Adrenal gland (tissue), 9 donors: ENCODE measurements at regions not wholly inside any gene's neighbourhood (a gene's known extent, or its start where the extent isn't known, plus 50 kb on each side); places are given as distances from the start of the nearest gene placed in this dataset.

Experiments used
- DNase-seq, 7 donors: peaks; one replicate each; pipeline ENCODE4 v3.0.0-alpha.2; 2019 to 2020
- H3K27ac ChIP-seq, 5 donors: fragments of 200-600 bp; sonication (generic) in 4 of 5; 1 replicate in 3 of 5; 2 replicates in 2 of 5; pipeline versions ENCODE4 v1.5.1 to v1.8.0; 2016 to 2020; ENCODE audit warnings: mild to moderate bottlenecking in 1 of 5
- H3K27me3 ChIP-seq: fragments of 200-600 bp; 2 replicates; pipeline ENCODE4 v1.8.0; 2021
- H3K36me3 ChIP-seq, 2 donors: fragments of 200-600 bp; replicated peaks in 1 of 2; 1 replicate in 1 of 2; 2 replicates in 1 of 2; pipeline versions ENCODE4 v1.5.1 to v1.8.0; 2018 to 2022
- H3K4me1 ChIP-seq, 2 donors: fragments of 200-600 bp; replicated peaks in 1 of 2; 1 replicate in 1 of 2; 2 replicates in 1 of 2; pipeline versions ENCODE4 v1.5.1 to v1.8.0; 2018 to 2021
- H3K4me3 ChIP-seq, 4 donors: fragments of 200-600 bp; sonication (generic) in 3 of 4; one replicate each; pipeline ENCODE4 v1.5.1; 2016 to 2018
- H3K9me3 ChIP-seq, 3 donors: fragments of 200-600 bp; sonication (generic) in 1 of 3; replicated peaks in 1 of 3; 1 replicate in 2 of 3; 2 replicates in 1 of 3; pipeline versions ENCODE4 v1.5.1 to v1.8.0; 2016 to 2021
- POLR2A ChIP-seq, 2 donors: fragments of 450-650 bp; IDR thresholded peaks; one replicate each; pipeline ENCODE4 v1.6.1; 2017; ENCODE audit warnings: antibody characterized with exemption in 2 of 2, mild to moderate bottlenecking in 2 of 2, moderate library complexity in 1 of 2
- WGBS, 4 donors: extraction: QIAGEN DNeasy Blood & Tissue Kit in 2 of 4; methylation state at CpG; one replicate each; pipeline versions ENCODE4 v1.1.5 to v1.1.7; 2013 to 2017; 5-methylcytosine and 5-hydroxymethylcytosine counted together
- intact Hi-C, 2 donors: fragments of 100-400 bp; cut with DNase I; formaldehyde crosslinking; loops; one replicate each; pipeline versions ENCODE4 v1.14.1 to v1.15.0; 2022 to 2023
- TF ChIP-seq, protein P1 (sequence below), 6 experiments: fragments of 450-650 bp in 4 of 6; fragments of 200-600 bp in 2 of 6; sonication (generic) in 1 of 6; IDR thresholded peaks; 1 replicate in 5 of 6; 2 replicates in 1 of 6; pipeline versions ENCODE4 v1.5.1 to v1.8.0; 2016 to 2021; ENCODE audit warnings: antibody characterized with exemption in 6 of 6, mild to moderate bottlenecking in 2 of 6, moderate library complexity in 1 of 6
- donor health status: healthy with polysubstance abuse.
- donor health status: Bipolar disorder and iron deficiency.
- donor health status: DM: yes; HTN: yes; CAD: no.
- donor health status: DM: no; HTN: no; CAD: no.
- donor health status: DM: no; HTN: no; CAD: no.

- H3K9me3 ChIP-seq: no peaks in the 10 kb centered on the region
- no peak for DNase-seq
- no peaks in the 10 kb centered on the region for H3K27me3 ChIP-seq
- WGBS, 4 donors: 69 to 76% (median 74%) methylated on average over 9 to 13 of the region's 13 CpGs
- intact Hi-C loops: no loop called here
- TF ChIP-seq, protein P1, sequence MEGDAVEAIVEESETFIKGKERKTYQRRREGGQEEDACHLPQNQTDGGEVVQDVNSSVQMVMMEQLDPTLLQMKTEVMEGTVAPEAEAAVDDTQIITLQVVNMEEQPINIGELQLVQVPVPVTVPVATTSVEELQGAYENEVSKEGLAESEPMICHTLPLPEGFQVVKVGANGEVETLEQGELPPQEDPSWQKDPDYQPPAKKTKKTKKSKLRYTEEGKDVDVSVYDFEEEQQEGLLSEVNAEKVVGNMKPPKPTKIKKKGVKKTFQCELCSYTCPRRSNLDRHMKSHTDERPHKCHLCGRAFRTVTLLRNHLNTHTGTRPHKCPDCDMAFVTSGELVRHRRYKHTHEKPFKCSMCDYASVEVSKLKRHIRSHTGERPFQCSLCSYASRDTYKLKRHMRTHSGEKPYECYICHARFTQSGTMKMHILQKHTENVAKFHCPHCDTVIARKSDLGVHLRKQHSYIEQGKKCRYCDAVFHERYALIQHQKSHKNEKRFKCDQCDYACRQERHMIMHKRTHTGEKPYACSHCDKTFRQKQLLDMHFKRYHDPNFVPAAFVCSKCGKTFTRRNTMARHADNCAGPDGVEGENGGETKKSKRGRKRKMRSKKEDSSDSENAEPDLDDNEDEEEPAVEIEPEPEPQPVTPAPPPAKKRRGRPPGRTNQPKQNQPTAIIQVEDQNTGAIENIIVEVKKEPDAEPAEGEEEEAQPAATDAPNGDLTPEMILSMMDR (IDR thresholded peaks at IDR 0.05): no peak
- TF ChIP-seq POLR2A (IDR thresholded peaks at IDR 0.05): no peak
- H3K4me3 ChIP-seq: no peak overlapping the region
- no peaks in the 10 kb centered on the region for H3K36me3 ChIP-seq
- no peak overlapping the region for H3K27ac ChIP-seq
- no peaks in the 10 kb centered on the region for H3K4me1 ChIP-seq
Observed at GRCh38 chr18:78364388-78364960, 615.1 kb upstream of the SALL3 start.

- TF ChIP-seq POLR2A (IDR thresholded peaks at IDR 0.05): no peak
- TF ChIP-seq, protein P1 (IDR thresholded peaks at IDR 0.05): no peak
- Histone ChIP-seq H3K4me3 (no peak overlapping the region), H3K27me3 (no peaks in the 10 kb centered on the region), H3K36me3 (no peaks in the 10 kb centered on the region), H3K27ac (no peak overlapping the region), H3K9me3 (no peaks in the 10 kb centered on the region), H3K4me1 (no peaks in the 10 kb centered on the region)
- 59 to 75% (median 66%) methylated on average over 6 to 7 of the region's 7 CpGs for WGBS, 4 donors
- no peak for DNase-seq
- intact Hi-C loops: no loop called here
Observed at GRCh38 chr18:78367996-78368395, 611.6 kb upstream of the SALL3 start.

DNA sequence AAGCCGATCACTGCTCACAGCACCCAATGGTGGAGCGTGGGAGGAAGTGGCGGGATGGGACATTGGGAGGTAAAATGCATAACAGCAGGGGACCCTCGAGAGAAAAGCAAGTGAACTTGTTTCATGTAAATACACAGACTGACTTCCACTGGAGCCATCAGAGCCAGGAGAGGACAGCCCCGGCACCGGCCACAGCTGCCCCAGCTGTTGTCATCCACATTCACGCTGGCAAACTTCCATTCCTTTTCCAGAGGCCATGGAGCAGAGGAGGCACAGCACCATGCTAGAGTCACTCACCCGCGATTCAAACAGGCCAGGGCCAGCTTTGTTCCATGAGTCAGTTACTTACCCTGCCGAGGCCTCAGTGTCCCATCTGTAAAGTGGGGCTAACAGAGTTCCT is 610.9 kb upstream of the SALL3 start:
- intact Hi-C loops: no loop called here
- Histone ChIP-seq H3K27me3 (no peaks in the 10 kb centered on the region), H3K27ac (no peak overlapping the region), H3K4me3 (no peak overlapping the region), H3K36me3 (no peaks in the 10 kb centered on the region), H3K9me3 (no peaks in the 10 kb centered on the region), H3K4me1 (no peaks in the 10 kb centered on the region)
- TF ChIP-seq, protein P1 (IDR thresholded peaks at IDR 0.05): no peak
- DNase-seq: no peak
- 84 to 96% (median 85%) methylated on average over 10 of the region's 10 CpGs for WGBS, 4 donors

- 65 to 80% (median 73%) methylated on average over 8 of the region's 8 CpGs for WGBS, 4 donors
Observed at GRCh38 chr18:78376046-78376445, 603.6 kb upstream of the SALL3 start.

More at GRCh38 chr18:78376046-78376445, 603.6 kb upstream of the SALL3 start:
- H3K27me3 ChIP-seq: no peaks in the 10 kb centered on the region
- H3K4me3 ChIP-seq: no peak overlapping the region
- no peak for DNase-seq
- no peaks in the 10 kb centered on the region for H3K36me3 ChIP-seq
- no peak overlapping the region for H3K27ac ChIP-seq
- intact Hi-C loops: no loop called here
- no peaks in the 10 kb centered on the region for H3K4me1 ChIP-seq
- H3K9me3 ChIP-seq: no peaks in the 10 kb centered on the region
- TF ChIP-seq POLR2A (IDR thresholded peaks at IDR 0.05): no peak
- TF ChIP-seq, protein P1 (IDR thresholded peaks at IDR 0.05): no peak
